ENCODE measurements at regions not wholly inside any gene's neighbourhood (a gene's known extent, or its start where the extent isn't known, plus 50 kb on each side); places are given as distances from the start of the nearest gene placed in this dataset.

DNA sequence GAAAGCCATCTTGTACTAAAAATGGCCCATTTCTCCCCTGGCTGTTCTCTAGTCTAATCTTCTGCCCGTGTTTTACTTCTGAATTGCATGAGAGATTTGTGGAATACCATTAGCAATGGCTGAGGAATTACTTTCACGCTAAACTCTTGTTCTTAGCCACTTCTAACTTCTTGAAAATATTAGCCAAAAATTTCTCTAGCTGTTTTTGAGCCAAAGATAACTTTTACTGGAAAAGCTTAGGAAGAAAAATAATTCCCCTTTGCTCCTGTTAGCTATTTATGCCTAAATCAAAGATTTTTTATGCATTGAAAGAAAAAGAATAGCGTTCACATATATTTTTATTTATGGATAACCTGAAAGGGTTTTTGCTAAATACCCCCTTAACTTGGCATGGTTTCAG is 287.8 kb downstream of the MTRR start:
- TF ChIP-seq SUZ12 (IDR thresholded peaks at IDR 0.05; ENCODE audit: extremely low read depth, insufficient read depth, insufficient read length) (no peak), YY1 (IDR thresholded peaks at IDR 0.05; ENCODE audit: insufficient read depth, insufficient read length) (no peak), ZNF274 (IDR thresholded peaks at IDR 0.05; ENCODE audit: low read depth, low read length) (no peak)
